Activated gamma-delta T cell treated with anti-CD3 and anti-CD28 coated beads, Interleukin-2, amount 50 U/mL, for 16 hours (primary cell): ENCODE measurements at regions not wholly inside any gene's neighbourhood (a gene's known extent, or its start where the extent isn't known, plus 50 kb on each side); places are given as distances from the start of the nearest gene placed in this dataset.
A peak's percentile ranks its signal among the peaks of the same experiment; 100 is the strongest.
"Not testable (repeated sequence)": the region's sequence is repeated elsewhere in the genome, so short reads cannot be mapped to it uniquely, and the experiment has no call there.

ENCODE experiments used
- DNase-seq: peaks from one replicate; pipeline ENCODE4 v3.0.0-alpha.2; 2020; ENCODE audit warnings: low read depth

GRCh38 chr6:27854421-27854820 lies 57.8 kb downstream of the OR2B2 start:
- DNase-seq = no peak

- no peak for DNase-seq
Measured at GRCh38 chr6:27851440-27851839, 60.8 kb downstream of the OR2B2 start.

- DNase-seq = not testable (repeated sequence)
Measured at GRCh38 chr6:27849001-27849400, 63.2 kb downstream of the OR2B2 start.

DNA sequence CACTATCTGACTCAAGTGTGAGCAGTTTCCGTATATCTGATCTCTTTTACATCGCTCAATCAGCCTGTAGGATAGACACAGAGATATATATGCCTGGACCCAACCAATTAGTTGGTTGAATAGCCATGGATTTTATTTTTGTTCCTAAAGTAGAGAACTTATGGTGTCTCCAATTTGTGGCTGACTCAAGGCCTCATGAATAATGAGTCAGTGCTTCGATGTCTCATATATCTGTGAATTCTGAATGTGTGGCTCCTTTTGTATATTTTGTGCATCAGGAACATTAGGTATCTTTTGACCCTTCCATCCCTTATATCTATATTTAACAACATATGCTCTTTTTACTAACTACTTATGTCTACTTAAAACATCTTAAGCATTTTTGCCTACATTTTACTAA lies 64.5 kb downstream of the OR2B2 start:
- DNase-seq = no peak

GRCh38 chr6:27840572-27840971 lies 71.6 kb downstream of the OR2B2 start:
- DNase-seq = no peak

DNA sequence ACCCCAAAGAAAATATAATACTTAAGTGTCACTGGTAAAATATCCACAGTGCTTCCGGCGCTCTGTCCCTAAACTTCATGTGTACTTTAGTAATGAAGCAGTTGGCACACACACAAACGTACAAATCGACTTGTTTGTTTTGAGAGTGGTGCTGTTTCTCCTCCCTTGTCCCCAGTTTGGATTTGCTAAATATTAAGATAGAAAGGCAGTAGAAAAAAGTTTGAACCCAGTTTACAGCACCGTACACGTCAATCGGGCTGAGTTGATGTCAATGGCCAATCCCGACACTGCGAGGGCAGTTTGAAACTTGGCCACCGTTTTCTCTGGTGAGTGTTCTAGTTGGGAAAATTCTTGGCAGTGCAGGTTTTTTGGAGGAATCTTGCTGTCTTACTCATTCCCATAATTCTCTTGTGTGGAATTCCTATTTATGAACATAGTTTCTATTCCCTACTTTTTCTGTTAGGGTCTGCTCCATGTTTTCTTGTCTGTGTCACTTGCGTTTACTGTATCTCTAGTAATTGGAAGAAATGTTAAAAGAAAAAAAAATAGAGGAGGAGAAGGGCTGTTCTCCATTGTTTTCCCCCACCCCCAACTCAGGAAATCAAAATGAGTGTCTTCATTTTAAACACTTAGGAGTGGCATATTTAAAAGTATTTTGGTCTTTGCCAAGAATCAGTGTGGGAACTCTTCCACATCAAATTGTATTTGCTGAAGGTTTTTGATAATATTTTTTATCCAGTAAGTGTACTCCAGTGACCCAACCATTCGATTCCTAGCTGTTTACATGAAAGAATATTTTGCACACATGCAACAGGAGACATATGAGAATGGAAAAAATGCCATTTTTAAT lies 72.3 kb downstream of the OR2B2 start:
- no peak for DNase-seq

DNA sequence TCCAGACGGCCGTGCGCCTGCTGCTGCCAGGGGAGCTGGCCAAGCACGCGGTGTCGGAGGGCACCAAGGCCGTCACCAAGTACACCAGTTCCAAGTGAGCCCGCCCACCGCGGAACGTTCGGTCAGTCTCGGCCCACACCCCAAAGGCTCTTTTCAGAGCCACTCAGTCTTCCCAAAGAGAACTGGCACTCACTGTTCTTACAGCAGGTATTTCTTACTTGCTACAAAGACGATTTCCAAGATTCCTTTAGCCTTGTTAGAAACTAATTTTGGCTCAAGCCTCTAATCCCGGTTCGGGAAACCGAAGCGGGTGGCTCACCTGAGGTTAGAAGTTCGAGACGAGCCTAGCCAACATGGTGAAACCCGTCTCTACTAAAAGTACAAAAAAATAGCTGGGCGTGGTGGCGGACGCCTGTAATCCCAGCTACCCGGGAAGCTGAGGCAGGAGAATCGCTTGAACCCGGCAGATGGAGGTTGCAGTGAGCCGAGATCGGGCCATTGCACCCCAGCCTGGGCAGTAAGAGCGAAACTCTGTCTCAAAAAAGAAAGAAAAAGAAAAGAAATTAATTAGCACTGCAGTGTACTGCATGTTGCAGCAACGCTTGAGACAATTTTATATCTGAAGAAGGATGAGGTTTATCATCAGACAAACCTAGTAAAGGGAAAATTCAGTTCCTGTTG lies 73.1 kb downstream of the OR2B2 start:
- no peak for DNase-seq

DNA sequence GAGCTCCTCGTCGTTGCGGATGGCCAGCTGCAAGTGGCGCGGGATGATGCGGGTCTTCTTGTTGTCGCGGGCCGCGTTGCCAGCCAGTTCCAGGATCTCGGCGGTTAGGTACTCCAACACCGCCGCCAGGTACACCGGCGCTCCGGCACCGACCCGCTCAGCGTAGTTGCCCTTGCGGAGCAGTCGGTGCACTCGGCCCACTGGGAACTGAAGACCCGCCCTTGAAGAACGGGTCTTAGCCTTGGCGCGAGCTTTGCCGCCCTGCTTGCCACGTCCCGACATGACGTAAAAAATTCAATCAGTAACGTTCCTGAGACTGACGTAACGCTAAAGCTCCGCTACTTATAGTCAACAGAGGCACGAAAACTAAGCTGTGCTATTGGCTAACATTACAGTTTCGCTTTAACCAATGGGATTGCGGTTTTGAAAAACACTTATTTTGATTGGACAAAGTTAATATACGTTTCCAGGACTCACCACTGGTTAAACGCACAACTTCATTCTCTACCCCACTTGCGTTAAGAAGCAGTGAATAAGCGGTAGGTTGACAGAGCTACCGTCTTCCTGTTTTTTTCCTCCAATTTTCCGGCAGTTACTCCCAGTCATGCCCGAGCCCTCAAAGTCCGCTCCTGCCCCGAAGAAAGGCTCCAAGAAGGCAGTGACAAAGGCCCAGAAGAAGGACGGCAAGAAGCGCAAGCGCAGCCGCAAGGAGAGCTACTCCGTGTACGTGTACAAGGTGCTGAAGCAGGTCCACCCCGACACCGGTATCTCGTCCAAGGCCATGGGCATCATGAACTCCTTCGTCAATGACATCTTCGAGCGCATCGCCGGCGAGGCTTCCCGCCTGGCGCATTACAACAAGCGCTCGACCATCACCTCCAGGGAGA lies 73.9 kb downstream of the OR2B2 start:
- DNase-seq = peak; percentile 57

DNA sequence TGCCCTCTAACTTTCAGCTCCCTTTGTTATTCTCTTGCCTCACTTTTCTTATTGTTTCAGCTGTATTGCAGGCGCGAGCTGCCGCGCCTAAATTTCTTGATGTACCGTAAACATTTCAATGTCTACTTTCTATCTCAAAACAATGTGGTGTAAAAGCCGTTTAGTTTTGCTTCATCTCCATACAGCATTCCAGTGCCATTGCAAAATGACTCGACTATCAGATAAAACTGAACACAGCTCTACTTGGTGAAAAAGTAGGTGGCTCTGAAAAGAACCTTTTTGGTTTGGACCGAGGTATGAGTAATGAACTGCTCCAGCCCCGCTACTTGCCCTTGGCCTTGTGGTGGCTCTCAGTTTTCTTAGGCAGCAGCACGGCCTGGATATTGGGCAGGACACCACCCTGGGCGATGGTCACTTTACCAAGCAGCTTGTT lies 74.6 kb downstream of the OR2B2 start:
- DNase-seq = no peak

DNA sequence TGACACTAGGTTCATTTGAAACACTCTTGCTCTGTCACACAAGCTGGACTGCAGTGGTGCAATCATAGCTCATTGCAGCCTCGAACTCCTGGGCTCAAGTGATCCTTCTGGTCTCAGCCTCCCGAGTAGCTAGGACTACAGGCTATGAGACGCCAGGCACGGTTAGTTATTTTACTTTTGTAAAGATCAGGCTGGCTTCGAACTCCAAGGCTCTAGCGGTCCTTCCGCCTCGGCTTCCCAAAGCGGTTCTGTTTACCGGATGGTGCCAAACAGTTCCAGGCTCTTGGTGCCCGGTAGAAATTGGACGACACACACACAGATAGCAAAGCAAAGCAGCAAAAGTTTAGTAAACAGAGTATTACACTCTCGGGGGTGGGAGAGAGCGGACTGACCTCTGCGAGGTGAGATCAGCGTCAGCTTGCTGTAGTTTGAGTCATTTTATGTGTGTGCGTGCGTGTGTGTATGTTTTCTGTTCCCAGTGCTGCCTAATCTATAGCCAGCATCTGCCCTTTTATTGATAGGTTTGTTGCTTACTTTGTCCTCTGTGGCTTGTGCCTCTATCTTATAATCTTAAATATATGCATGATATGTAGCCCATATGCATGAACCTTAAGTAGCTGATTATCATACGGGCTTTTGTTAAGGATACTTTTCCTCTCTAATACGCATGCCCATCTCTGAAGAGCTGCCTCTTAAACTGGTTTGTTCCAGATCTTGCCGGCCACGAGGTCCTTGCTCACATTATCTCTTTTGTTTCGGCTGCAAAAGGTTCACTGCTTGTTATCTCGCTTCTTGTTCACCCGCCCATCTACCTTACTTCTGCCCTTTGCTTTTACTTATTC lies 75.2 kb downstream of the OR2B2 start:
- no peak for DNase-seq

DNA sequence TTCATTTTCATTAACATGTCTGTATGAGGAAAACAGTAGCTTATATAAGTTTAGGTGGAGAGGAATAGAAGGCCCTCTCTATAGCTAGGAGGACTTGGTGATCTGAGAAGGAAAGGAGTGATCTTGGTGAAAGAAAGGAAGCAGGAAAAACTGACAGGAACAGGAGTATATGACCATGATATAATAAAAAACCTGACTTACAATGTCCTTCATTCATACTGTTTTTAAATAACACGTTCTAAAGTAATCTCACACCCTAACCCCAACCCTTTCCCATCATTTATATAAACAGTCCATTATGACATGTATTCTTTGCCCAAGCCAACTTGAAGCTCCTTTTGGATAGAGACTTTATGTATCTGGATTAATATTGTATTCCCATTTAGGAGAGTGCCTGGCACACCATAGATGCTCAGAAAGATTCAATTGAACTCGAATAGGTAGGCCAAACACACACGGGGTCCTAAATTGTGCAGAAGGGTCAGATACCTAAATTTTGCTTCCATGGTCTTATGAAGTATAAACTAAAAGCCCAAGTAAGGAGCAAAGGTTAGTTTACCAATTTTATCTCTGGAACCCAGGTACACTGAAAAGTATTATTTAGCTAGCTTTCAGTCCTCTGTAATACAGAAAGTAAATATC lies 75.9 kb downstream of the OR2B2 start:
- DNase-seq = no peak

GRCh38 chr6:27834879-27835549 lies 77.2 kb downstream of the OR2B2 start:
- DNase-seq = no peak

- no peak for DNase-seq
Measured at GRCh38 chr6:27834384-27834783, 77.8 kb downstream of the OR2B2 start.

DNA sequence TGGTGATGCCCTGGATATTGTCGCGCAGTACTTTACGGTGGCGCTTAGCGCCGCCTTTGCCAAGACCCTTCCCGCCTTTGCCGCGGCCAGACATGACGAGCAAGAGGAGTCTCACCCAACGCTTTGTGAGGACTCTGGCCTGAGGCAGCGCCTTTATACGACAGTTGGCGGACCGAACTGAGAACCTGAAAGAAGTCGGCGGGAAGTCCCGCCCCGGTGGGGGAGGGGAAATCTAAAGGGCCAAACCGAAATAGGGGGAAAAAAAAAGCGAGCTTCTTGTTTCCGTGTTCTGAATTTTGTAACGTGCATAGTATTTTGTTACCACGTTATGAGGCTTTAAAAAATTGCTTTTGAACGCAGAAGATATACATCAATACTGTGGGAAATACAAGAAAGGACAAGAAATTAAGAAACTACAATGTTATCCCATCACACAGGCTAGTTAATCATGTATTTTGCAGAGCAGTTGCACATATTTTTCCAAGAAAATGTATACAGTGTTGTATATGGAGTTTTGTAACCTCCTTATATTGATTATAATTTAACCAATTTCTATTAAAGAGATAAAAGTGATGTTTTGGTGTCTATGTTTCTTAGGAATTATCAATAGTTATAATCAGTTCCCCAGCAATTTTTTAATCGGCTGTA lies 80.6 kb downstream of the OR2B2 start:
- DNase-seq = peak; percentile 55

DNA sequence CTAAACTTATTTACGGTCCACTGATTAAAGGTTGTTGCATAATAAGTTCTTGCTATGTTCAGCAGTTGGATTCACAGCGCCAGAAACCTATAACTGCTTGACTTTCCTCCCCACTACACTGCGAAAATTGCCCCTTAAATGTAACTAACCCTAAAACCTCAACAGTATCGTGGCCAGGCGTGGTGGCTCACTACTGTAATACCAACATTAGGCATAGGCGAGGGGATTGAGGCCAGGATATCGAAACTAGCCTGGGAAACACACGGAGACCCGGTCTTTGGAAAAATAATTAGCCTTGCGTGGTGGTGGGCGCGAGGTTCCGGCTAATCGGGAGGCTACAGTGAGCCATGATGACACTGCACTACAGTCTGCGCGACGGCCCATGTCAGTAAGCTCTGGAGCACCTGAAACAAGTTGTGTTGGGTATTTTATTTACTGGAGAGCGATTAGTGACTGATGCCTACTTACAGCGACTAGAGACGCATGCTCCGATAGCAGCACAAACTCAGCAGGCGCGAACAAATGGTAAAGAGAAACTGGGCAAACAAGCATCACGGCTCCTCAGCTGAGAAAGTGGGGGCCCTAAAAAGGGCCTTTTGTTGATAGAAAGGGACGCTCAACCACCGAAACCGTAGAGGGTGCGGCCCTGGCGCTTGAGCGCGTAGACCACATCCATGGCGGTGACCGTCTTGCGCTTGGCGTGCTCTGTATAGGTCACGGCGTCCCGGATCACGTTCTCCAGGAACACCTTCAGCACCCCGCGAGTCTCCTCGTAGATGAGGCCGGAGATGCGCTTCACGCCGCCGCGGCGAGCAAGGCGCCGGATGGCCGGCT lies 81.4 kb downstream of the OR2B2 start:
- not testable (repeated sequence) for DNase-seq

DNA sequence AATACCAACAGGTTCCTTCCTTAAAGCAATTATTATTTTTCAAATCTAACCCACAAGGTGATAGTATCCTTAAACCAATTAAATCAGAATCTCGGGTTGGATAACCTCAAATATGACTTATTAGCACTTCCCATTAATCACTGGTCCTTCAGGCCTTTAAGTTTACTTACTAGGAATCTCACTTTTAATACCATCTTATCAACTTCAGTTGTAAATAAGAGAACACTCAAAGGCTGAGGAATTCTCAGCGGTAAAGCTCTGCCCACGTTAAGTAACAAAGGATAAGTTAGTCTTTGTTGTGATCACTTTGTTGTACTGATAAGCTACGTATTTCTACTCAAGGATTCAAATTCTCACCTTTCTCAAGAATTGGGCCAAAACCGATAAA lies 82.0 kb downstream of the OR2B2 start:
- DNase-seq = no peak

DNA sequence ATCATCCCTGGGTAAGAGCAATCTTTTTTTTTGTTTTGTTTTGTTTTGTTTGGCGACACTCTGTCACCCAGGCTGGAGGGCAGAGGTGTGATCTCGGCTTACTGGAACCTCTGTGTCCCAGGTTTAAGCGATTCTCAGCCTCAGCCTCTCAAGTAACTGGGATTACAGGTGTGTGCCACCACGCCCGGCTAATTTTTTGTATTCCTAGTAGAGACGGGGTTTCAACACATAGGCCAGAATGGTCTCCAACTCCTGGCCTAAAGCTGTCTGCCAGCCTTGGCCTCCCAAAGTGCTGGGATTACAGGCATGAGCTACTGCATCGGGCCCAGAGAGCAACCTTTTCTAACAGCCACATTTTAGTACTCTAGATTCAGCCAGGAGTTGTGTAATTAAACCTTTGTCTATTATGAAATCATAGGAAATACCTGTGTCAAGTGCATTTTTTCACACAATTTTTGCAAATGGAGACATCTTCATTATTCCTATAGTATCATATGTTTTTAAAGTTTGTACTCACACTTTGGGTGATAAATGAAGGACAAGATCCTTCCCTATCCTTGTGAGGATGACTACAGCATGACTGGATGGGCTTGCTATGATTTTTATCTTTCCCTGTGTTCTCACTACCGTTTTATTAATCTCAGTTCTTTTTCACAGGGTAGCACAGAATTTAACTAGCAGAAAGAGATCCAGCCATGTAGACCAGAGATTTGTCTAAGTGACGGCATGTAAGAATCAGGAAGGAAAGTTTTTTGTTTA lies 82.6 kb downstream of the OR2B2 start:
- DNase-seq = no peak

DNA sequence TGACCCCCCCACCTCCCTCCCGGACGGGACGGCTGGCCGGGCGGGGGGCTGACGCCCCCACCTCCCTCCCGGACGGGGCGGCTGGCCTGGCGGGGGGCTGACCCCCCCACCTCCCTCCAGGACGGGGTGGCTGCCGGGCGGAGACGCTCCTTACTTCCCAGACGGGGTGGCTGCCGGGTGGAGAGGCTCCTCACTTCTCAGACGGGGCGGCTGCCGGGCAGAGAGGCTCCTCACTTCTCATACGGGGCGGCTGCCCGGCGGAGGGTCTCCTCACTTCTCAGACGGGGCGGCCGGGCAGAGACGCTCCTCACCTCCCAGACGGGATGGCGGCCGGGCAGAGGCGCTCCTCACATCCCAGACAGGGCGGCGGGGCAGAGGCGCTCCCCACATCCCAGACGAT lies 84.7 kb downstream of the OR2B2 start:
- not testable (repeated sequence) for DNase-seq
